Sigmoid colon (tissue), 6 donors: ENCODE measurements at regions not wholly inside any gene's neighbourhood (a gene's known extent, or its start where the extent isn't known, plus 50 kb on each side); places are given as distances from the start of the nearest gene placed in this dataset.

Experiments
- DNase-seq: peaks from one replicate; pipeline ENCODE4 v3.0.0-alpha.2; 2019
- H3K27ac ChIP-seq, 4 donors: fragments of 200-600 bp; sonication (generic); one replicate each; pipeline ENCODE4 v1.5.1; 2016 to 2019; ENCODE audit warnings: mild to moderate bottlenecking in 1 of 4
- H3K27me3 ChIP-seq, 3 donors: fragments of 200-600 bp; sonication (generic); one replicate each; pipeline ENCODE4 v1.5.1; 2019; ENCODE audit warnings: mild to moderate bottlenecking in 1 of 3
- H3K36me3 ChIP-seq, 4 donors: fragments of 200-600 bp; sonication (generic); one replicate each; pipeline ENCODE4 v1.5.1; 2016 to 2019
- H3K4me1 ChIP-seq, 4 donors: fragments of 200-600 bp; sonication (generic); one replicate each; pipeline ENCODE4 v1.5.1; 2017 to 2019
- H3K4me3 ChIP-seq, 4 donors: fragments of 200-600 bp; sonication (generic); one replicate each; pipeline ENCODE4 v1.5.1; 2017 to 2019; ENCODE audit warnings: mild to moderate bottlenecking in 2 of 4, moderate library complexity in 1 of 4
- H3K9me3 ChIP-seq, 4 donors: fragments of 200-600 bp in 3 of 4; sonication (generic) in 3 of 4; one replicate each; pipeline versions ENCODE4 v1.5.1 to v1.6.1; 2013 to 2019
- CTCF ChIP-seq, 4 experiments: fragments of 450-650 bp in 3 of 4; fragments of 200-600 bp in 1 of 4; IDR thresholded peaks; one replicate each; pipeline ENCODE4 v1.5.1; 2016 to 2019; ENCODE audit warnings: antibody characterized with exemption in 4 of 4, mild to moderate bottlenecking in 3 of 4, moderate library complexity in 2 of 4
- EP300 ChIP-seq, 4 donors: sonication (generic); formaldehyde crosslinking; IDR thresholded peaks; one replicate each; pipeline ENCODE4 v1.6.1; 2017; ENCODE audit warnings: antibody characterized with exemption in 4 of 4
- POLR2A ChIP-seq, 2 donors: fragments of 450-650 bp; IDR thresholded peaks; one replicate each; pipeline ENCODE4 v1.6.1; 2016; ENCODE audit warnings: antibody characterized with exemption in 2 of 2, mild to moderate bottlenecking in 2 of 2, moderate library complexity in 2 of 2
- POLR2AphosphoS5 ChIP-seq, 4 donors: sonication (generic); formaldehyde crosslinking; IDR thresholded peaks; one replicate each; pipeline ENCODE4 v1.6.1; 2017; ENCODE audit warnings: antibody characterized with exemption in 4 of 4
- WGBS, 2 donors: extraction: QIAGEN DNeasy Blood & Tissue Kit; methylation state at CpG; one replicate each; pipeline ENCODE4 v1.1.7; 2013; 5-methylcytosine and 5-hydroxymethylcytosine counted together
- intact Hi-C: fragments of 100-400 bp; cut with DNase I; formaldehyde crosslinking; loops from one replicate; pipeline ENCODE4 v1.15.1; 2023
- donor health status: healthy with polysubstance abuse.
- donor health status: healthy.

GRCh38 chr5:91742550-91742949 lies 359.4 kb upstream of the ARRDC3 start:
- intact Hi-C loops: no loop called here
- no peaks in the 10 kb centered on the region for H3K4me1 ChIP-seq
- H3K9me3 ChIP-seq: no peaks in the 10 kb centered on the region
- DNase-seq: no peak
- H3K36me3 ChIP-seq: no peaks in the 10 kb centered on the region
- 62 to 67% methylated on average over 3 of the region's 3 CpGs for WGBS, 2 donors
- TF ChIP-seq CTCF (IDR thresholded peaks at IDR 0.05) (no peak), POLR2A (IDR thresholded peaks at IDR 0.05) (no peak), POLR2AphosphoS5 (IDR thresholded peaks at IDR 0.05) (no peak), EP300 (IDR thresholded peaks at IDR 0.05) (no peak)
- no peaks in the 10 kb centered on the region for H3K27me3 ChIP-seq
- H3K27ac ChIP-seq: no peak overlapping the region
- no peak overlapping the region for H3K4me3 ChIP-seq

GRCh38 chr5:91741764-91742505 lies 358.8 kb upstream of the ARRDC3 start:
- H3K4me3 ChIP-seq: no peak overlapping the region
- TF ChIP-seq EP300 (IDR thresholded peaks at IDR 0.05): no peak
- no peak for TF ChIP-seq POLR2AphosphoS5 (IDR thresholded peaks at IDR 0.05)
- TF ChIP-seq CTCF (IDR thresholded peaks at IDR 0.05): no peak
- TF ChIP-seq POLR2A (IDR thresholded peaks at IDR 0.05): no peak
- no peaks in the 10 kb centered on the region for H3K27me3 ChIP-seq
- no peak for DNase-seq
- 87 to 91% methylated on average over 7 of the region's 7 CpGs for WGBS, 2 donors
- no peak overlapping the region for H3K27ac ChIP-seq
- no peaks in the 10 kb centered on the region for H3K4me1 ChIP-seq
- intact Hi-C loops: no loop called here
- no peaks in the 10 kb centered on the region for H3K9me3 ChIP-seq
- H3K36me3 ChIP-seq: no peaks in the 10 kb centered on the region

DNA sequence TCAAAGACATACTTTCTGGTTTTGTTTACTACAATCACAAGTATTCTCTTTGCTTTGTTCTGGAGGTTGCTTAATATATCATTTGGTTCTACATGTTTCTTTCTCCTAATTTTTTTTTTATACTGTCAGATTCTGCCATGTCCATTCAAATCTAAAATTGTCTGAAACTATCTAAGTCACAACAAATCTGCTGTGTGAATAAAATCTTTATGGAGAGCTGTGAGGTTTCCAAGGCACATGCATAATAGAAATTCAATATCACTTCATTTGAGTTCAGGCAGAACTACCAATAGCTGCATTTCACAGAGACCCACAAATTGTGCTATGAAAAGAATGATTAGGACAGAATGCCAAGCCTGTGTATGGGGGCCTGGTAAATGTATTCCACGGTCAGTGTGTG lies 346.9 kb upstream of the ARRDC3 start:
- Histone ChIP-seq H3K4me3 (no peak overlapping the region), H3K4me1 (no peaks in the 10 kb centered on the region), H3K36me3 (no peaks in the 10 kb centered on the region), H3K27me3 (no peaks in the 10 kb centered on the region), H3K27ac (no peak overlapping the region), H3K9me3 (no peaks in the 10 kb centered on the region)
- intact Hi-C loops: no loop called here
- TF ChIP-seq EP300 (IDR thresholded peaks at IDR 0.05): no peak
- no peak for TF ChIP-seq POLR2A (IDR thresholded peaks at IDR 0.05)
- TF ChIP-seq POLR2AphosphoS5 (IDR thresholded peaks at IDR 0.05): no peak
- no peak for TF ChIP-seq CTCF (IDR thresholded peaks at IDR 0.05)
- WGBS, 2 donors: 85 to 92% methylated on average over 1 of the region's 1 CpG
- no peak for DNase-seq

DNA sequence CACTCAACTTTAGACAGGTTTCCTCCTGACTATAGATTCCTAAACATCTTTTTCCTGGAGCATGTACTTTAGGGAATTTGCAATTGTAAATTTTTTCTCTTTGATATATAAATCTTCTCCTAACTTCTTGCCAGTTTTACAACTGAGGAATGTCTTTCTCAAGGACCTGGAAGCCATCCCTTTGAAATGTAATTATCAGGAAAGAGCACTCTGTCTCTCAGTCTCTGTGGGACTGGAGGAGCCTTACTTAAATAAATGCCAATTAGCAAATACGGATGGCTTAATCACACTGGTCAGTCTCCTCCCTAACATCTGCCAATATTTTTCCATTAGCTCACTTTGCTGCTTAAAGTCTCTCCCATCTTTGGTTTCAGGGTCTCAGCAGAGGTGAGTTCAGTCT lies 344.3 kb upstream of the ARRDC3 start:
- TF ChIP-seq EP300 (IDR thresholded peaks at IDR 0.05) (no peak), POLR2AphosphoS5 (IDR thresholded peaks at IDR 0.05) (no peak), POLR2A (IDR thresholded peaks at IDR 0.05) (no peak), CTCF (IDR thresholded peaks at IDR 0.05) (no peak)
- no peak for DNase-seq
- WGBS, 2 donors: 23 to 55% methylated on average over 1 of the region's 1 CpG

More for the DNA sequence above, 344.3 kb upstream of the ARRDC3 start:
- Histone ChIP-seq H3K27me3 (no peaks in the 10 kb centered on the region), H3K27ac (no peak overlapping the region), H3K36me3 (no peaks in the 10 kb centered on the region), H3K4me1 (no peaks in the 10 kb centered on the region), H3K9me3 (no peaks in the 10 kb centered on the region), H3K4me3 (no peak overlapping the region)
- intact Hi-C loops: no loop called here
